Thoracic aorta (tissue), 2 donors: ENCODE measurements at regions not wholly inside any gene's neighbourhood (a gene's known extent, or its start where the extent isn't known, plus 50 kb on each side); places are given as distances from the start of the nearest gene placed in this dataset.

Experiments
- ATAC-seq: fragments of 150-250 bp; one replicate; pipeline ENCODE4 v1.8.0; 2017; ENCODE audit warnings: low read depth; ENCODE audit not compliant: insufficient number of reproducible peaks, low FRiP score
- DNase-seq: peaks from one replicate; pipeline ENCODE4 v3.0.0-alpha.2; 2020; ENCODE audit warnings: low spot score
- H3K27ac ChIP-seq, 2 donors: fragments of 200-600 bp; sonication (generic); 1 replicate in 1 of 2; 2 replicates in 1 of 2; pipeline ENCODE4 v1.5.1; 2016; ENCODE audit warnings: mild to moderate bottlenecking in 2 of 2, moderate library complexity in 2 of 2
- H3K27me3 ChIP-seq: fragments of 200-600 bp; sonication (generic); replicated peaks from 2 replicates; pipeline ENCODE4 v1.6.0; 2016; ENCODE audit warnings: mild to moderate bottlenecking; ENCODE audit not compliant: insufficient read depth
- H3K36me3 ChIP-seq: fragments of 200-600 bp; sonication (generic); one replicate; pipeline ENCODE4 v1.5.1; 2016
- H3K4me1 ChIP-seq, 2 donors: fragments of 200-600 bp; sonication (generic); 1 replicate in 1 of 2; 2 replicates in 1 of 2; pipeline versions ENCODE4 v1.5.1 to v1.6.0; 2016; ENCODE audit warnings: low read depth in 2 of 2, mild to moderate bottlenecking in 1 of 2; ENCODE audit not compliant: control insufficient read depth in 1 of 2
- H3K4me3 ChIP-seq: fragments of 200-600 bp; sonication (generic); 2 replicates; pipeline ENCODE4 v1.5.1; 2016; ENCODE audit warnings: mild to moderate bottlenecking
- H3K9me3 ChIP-seq: fragments of 200-600 bp; sonication (generic); 2 replicates; pipeline ENCODE4 v1.5.1; 2016
- CTCF ChIP-seq: fragments of 200-600 bp; sonication (generic); IDR thresholded peaks from one replicate; pipeline ENCODE4 v1.5.1; 2019; ENCODE audit warnings: antibody characterized with exemption

- Histone ChIP-seq H3K36me3 (no peaks in the 10 kb centered on the region), H3K27me3 (no peaks in the 10 kb centered on the region), H3K27ac (no peak overlapping the region), H3K4me1 (no peaks in the 10 kb centered on the region), H3K9me3 (no peaks in the 10 kb centered on the region), H3K4me3 (no peak overlapping the region)
- DNase-seq (no peak), ATAC-seq (no peak)
- no peak for TF ChIP-seq CTCF
Observed at GRCh38 chr4:32776435-32777203, 2056.4 kb downstream of the PCDH7 start.

GRCh38 chr4:32778025-32778424, 2057.9 kb downstream of the PCDH7 start:
- Histone ChIP-seq H3K36me3 (no peaks in the 10 kb centered on the region), H3K27me3 (no peaks in the 10 kb centered on the region), H3K4me1 (no peaks in the 10 kb centered on the region), H3K4me3 (no peak overlapping the region), H3K27ac (no peak overlapping the region), H3K9me3 (no peaks in the 10 kb centered on the region)
- DNase-seq, result no peak
- no peak for TF ChIP-seq CTCF
- no peak for ATAC-seq

- no peak for TF ChIP-seq CTCF
- Histone ChIP-seq H3K36me3 (no peaks in the 10 kb centered on the region), H3K27ac (no peak overlapping the region), H3K9me3 (no peaks in the 10 kb centered on the region), H3K4me1 (no peaks in the 10 kb centered on the region), H3K27me3 (no peaks in the 10 kb centered on the region), H3K4me3 (no peak overlapping the region)
- no peak for DNase-seq
- no peak for ATAC-seq
Observed at GRCh38 chr4:32778938-32779337, 2058.8 kb downstream of the PCDH7 start.

GRCh38 chr4:32789026-32789608, 2068.9 kb downstream of the PCDH7 start:
- Histone ChIP-seq H3K36me3 (no peaks in the 10 kb centered on the region), H3K27me3 (no peaks in the 10 kb centered on the region), H3K27ac (no peak overlapping the region), H3K9me3 (no peaks in the 10 kb centered on the region), H3K4me3 (no peak overlapping the region), H3K4me1 (no peaks in the 10 kb centered on the region)
- no peak for ATAC-seq
- DNase-seq, result no peak
- TF ChIP-seq CTCF, result no peak

GRCh38 chr4:32790803-32791202, 2070.6 kb downstream of the PCDH7 start:
- DNase-seq (no peak), ATAC-seq (no peak)
- Histone ChIP-seq H3K9me3 (no peaks in the 10 kb centered on the region), H3K36me3 (no peaks in the 10 kb centered on the region), H3K4me3 (no peak overlapping the region), H3K4me1 (no peaks in the 10 kb centered on the region), H3K27ac (no peak overlapping the region), H3K27me3 (no peaks in the 10 kb centered on the region)
- no peak for TF ChIP-seq CTCF
